ENCODE measurements at regions not wholly inside any gene's neighbourhood (a gene's known extent, or its start where the extent isn't known, plus 50 kb on each side); places are given as distances from the start of the nearest gene placed in this dataset.

DNA sequence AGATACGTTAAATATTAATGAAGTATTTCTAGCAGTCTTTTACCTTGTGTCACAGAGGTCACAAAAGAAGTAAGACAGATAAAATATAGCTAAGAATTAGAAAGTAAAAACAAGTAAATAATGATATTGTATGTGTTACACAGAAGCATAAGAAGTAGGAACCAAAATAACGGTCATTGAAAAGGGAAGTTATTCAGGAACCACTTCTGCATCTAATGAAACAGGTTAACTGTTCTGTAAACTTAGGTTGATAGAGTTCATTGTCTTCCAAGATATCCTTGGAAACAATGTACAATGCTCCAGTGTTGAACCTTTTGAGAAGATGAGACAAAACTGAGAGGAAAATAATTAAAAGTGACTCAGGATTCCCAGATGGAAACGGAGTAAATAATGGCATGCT, 57.1 kb upstream of the CD302 start:
- Histone ChIP-seq H3K9ac (ENCODE audit: extremely low read depth, low read length, poor library complexity, severe bottlenecking) (no peak overlapping the region), H3K27ac (ENCODE audit: low read depth, low read length) (no peak overlapping the region), H3K36me3 (ENCODE audit: control insufficient read depth, insufficient read depth, low read length) (no peaks in the 10 kb centered on the region), H3K27me3 (ENCODE audit: control insufficient read depth, insufficient read depth, low read length, poor library complexity, severe bottlenecking) (peaks cover under 1% of the 10 kb centered on the region), H3K4me1 (ENCODE audit: control insufficient read depth, insufficient read depth, low read length) (no peaks in the 10 kb centered on the region), H3K9me3 (ENCODE audit: control insufficient read depth, low read length) (no peaks in the 10 kb centered on the region), H3K4me3 (ENCODE audit: low read length) (no peak overlapping the region)
- Mint-ChIP-seq H3K9me3 (no peaks in the 10 kb centered on the region), H3K27me3 (ENCODE audit: insufficient read depth) (no peaks in the 10 kb centered on the region), H3K4me3 (no peak overlapping the region), H3K4me1 (peaks cover 3% of the 10 kb centered on the region), H3K36me3 (ENCODE audit: low read depth) (no peaks in the 10 kb centered on the region), H3K27ac (no peak overlapping the region)
- WGBS, 2 experiments (ENCODE audit: insufficient coverage in 1 of 2, insufficient read length in 1 of 2), result 85 to 100% methylated on average over 3 of the region's 3 CpGs
- DNase-seq, result no peak
- TF ChIP-seq CTCF (conservative IDR thresholded peaks at IDR 0.05), result no peak

- H3K27me3 ChIP-seq (ENCODE audit: control insufficient read depth, insufficient read depth, low read length, poor library complexity, severe bottlenecking), result peaks cover under 1% of the 10 kb centered on the region
- no peak overlapping the region for H3K9ac ChIP-seq (ENCODE audit: extremely low read depth, low read length, poor library complexity, severe bottlenecking)
- WGBS, 2 experiments (ENCODE audit: insufficient coverage in 1 of 2, insufficient read length in 1 of 2), result 92% methylated on average over 3 of the region's 3 CpGs; no CpG with 5 or more reads in 1 of the 2 experiments
- DNase-seq, result no peak
- no peak overlapping the region for H3K27ac ChIP-seq (ENCODE audit: low read depth, low read length)
- no peaks in the 10 kb centered on the region for H3K9me3 ChIP-seq (ENCODE audit: control insufficient read depth, low read length)
- H3K27ac Mint-ChIP-seq, result no peak overlapping the region
- no peak for TF ChIP-seq CTCF (conservative IDR thresholded peaks at IDR 0.05)
- no peak overlapping the region for H3K4me3 ChIP-seq (ENCODE audit: low read length)
- no peak overlapping the region for H3K4me3 Mint-ChIP-seq
- no peaks in the 10 kb centered on the region for H3K27me3 Mint-ChIP-seq (ENCODE audit: insufficient read depth)
- no peaks in the 10 kb centered on the region for H3K36me3 ChIP-seq (ENCODE audit: control insufficient read depth, insufficient read depth, low read length)
- H3K4me1 ChIP-seq (ENCODE audit: control insufficient read depth, insufficient read depth, low read length), result no peaks in the 10 kb centered on the region
- H3K4me1 Mint-ChIP-seq, result peaks cover 3% of the 10 kb centered on the region
- no peaks in the 10 kb centered on the region for H3K9me3 Mint-ChIP-seq
- no peaks in the 10 kb centered on the region for H3K36me3 Mint-ChIP-seq (ENCODE audit: low read depth)
Observed at GRCh38 chr2:159854481-159854880, 56.5 kb upstream of the CD302 start.

DNA sequence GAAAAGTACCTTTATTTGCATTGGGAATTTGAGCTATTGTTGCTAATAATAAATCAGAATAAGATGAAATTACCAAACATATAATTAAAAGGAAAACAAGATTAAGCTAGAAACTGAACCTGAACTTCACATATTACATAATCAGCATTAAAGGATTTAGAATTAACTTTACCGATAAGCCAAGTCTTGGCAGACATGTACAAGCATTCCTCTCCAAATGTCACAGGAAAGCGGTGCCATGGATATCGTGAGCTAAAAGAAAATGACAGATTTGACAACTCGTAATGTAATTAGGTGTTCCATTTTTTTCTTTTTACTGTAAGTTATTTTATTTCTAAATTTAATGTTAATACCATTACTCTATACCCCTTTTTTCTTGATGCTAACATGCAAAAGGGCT, 55.1 kb upstream of the CD302 start:
- H3K27ac Mint-ChIP-seq, result no peak overlapping the region
- DNase-seq, result no peak
- no peaks in the 10 kb centered on the region for H3K36me3 Mint-ChIP-seq (ENCODE audit: low read depth)
- no peaks in the 10 kb centered on the region for H3K9me3 Mint-ChIP-seq
- H3K4me3 Mint-ChIP-seq, result no peak overlapping the region
- TF ChIP-seq CTCF (conservative IDR thresholded peaks at IDR 0.05), result no peak
- no peak overlapping the region for H3K9ac ChIP-seq (ENCODE audit: extremely low read depth, low read length, poor library complexity, severe bottlenecking)
- H3K4me1 ChIP-seq (ENCODE audit: control insufficient read depth, insufficient read depth, low read length), result no peaks in the 10 kb centered on the region
- H3K27me3 ChIP-seq (ENCODE audit: control insufficient read depth, insufficient read depth, low read length, poor library complexity, severe bottlenecking), result peaks cover 7% of the 10 kb centered on the region
- no peaks in the 10 kb centered on the region for H3K36me3 ChIP-seq (ENCODE audit: control insufficient read depth, insufficient read depth, low read length)
- H3K9me3 ChIP-seq (ENCODE audit: control insufficient read depth, low read length), result no peaks in the 10 kb centered on the region
- no peaks in the 10 kb centered on the region for H3K27me3 Mint-ChIP-seq (ENCODE audit: insufficient read depth)
- H3K4me1 Mint-ChIP-seq, result peaks cover 3% of the 10 kb centered on the region
- no peak overlapping the region for H3K4me3 ChIP-seq (ENCODE audit: low read length)
- WGBS, 2 experiments (ENCODE audit: insufficient coverage in 1 of 2, insufficient read length in 1 of 2), result 88 to 100% methylated on average over 1 to 4 of the region's 4 CpGs
- no peak overlapping the region for H3K27ac ChIP-seq (ENCODE audit: low read depth, low read length)
